ENCODE measurements at regions not wholly inside any gene's neighbourhood (a gene's known extent, or its start where the extent isn't known, plus 50 kb on each side); places are given as distances from the start of the nearest gene placed in this dataset.
"Not testable (repeated sequence)": the region's sequence is repeated elsewhere in the genome, so short reads cannot be mapped to it uniquely, and the experiment has no call there.

DNA sequence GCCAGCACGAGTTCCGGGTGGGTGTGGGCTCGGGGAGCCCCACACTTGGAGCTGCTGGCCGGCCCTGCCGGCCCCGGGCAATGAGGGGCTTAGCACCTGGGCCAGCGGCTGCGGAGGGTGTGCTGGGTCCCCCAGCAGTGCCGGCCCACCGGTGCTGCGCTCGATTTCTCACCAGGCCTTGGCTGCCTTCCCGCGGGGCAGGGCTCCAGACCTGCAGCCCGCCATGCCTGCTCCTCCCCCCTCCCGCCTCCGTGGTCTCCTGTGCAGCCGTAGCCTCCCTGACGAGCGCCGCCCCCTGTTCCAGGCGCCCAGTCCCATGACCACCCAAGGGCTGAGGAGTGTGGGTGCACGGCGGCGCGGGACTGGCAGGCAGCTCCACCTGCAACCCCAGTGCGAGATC is 1103.1 kb downstream of the OTOL1 start:
- not testable (repeated sequence) for H3K36me3 Mint-ChIP-seq (ENCODE audit: low read depth); H3K4me3 Mint-ChIP-seq; ATAC-seq (replicated peaks); H3K4me1 Mint-ChIP-seq; H3K27me3 Mint-ChIP-seq; H3K27ac Mint-ChIP-seq
- peaks cover 16% of the 10 kb centered on the region for H3K9me3 Mint-ChIP-seq

DNA sequence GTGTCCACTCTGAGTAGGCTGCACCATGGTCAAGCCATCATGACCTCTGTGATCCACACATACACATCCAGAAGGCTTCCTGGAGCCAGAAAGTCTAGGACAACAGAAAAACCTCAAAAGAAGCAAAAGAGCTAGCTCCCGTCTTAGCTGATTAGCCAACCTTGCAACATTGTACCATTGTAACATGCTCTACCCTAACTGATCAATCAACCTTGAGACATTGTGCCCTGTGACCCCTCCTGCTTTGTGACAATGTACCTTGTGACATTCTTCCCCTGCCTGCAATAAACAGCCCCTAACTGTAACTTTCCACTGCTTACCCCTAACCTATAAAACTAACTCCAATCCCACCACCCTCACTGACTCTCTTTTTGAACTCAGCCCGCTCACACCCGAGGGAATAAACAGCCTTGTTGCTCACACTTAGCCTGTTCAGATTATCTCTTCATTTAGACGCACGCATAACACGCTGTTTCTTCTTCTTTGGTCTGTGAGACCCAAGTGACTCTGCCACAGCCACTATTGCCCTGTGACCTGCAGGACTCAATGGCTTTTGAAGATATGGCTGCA is 1104.6 kb downstream of the OTOL1 start:
- no peaks in the 10 kb centered on the region for H3K4me1 Mint-ChIP-seq
- no peak for ATAC-seq (replicated peaks)
- no peak overlapping the region for H3K27ac Mint-ChIP-seq
- no peaks in the 10 kb centered on the region for H3K36me3 Mint-ChIP-seq (ENCODE audit: low read depth)
- H3K4me3 Mint-ChIP-seq, result no peak overlapping the region
- peaks cover 21% of the 10 kb centered on the region for H3K9me3 Mint-ChIP-seq
- H3K27me3 Mint-ChIP-seq, result no peaks in the 10 kb centered on the region

DNA sequence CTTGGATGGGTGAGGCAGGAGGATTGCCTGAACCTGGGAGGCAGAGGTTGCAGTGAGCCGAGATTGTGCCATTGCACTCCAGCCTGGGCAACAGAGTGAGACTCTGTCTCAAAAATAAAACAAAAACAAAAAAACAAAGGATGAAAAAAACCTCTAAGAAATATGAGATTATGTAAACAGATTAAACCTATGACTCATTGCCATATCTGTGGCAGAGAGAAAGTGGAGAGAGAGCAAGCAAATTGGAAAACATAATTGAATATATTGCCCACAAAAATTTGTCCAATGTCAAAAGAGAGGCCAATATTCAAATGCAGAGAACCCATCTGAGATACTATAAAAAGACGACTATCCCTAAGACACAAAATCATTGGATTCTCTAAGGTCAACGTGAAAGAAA is 1106.0 kb downstream of the OTOL1 start:
- no peaks in the 10 kb centered on the region for H3K4me1 Mint-ChIP-seq
- H3K36me3 Mint-ChIP-seq (ENCODE audit: low read depth), result no peaks in the 10 kb centered on the region
- H3K27me3 Mint-ChIP-seq, result no peaks in the 10 kb centered on the region
- no peak overlapping the region for H3K27ac Mint-ChIP-seq
- no peak for ATAC-seq (replicated peaks)
- H3K9me3 Mint-ChIP-seq, result peaks cover 24% of the 10 kb centered on the region
- no peak overlapping the region for H3K4me3 Mint-ChIP-seq

GRCh38 chr3:162605651-162606204 is 1109.1 kb downstream of the OTOL1 start:
- H3K27me3 Mint-ChIP-seq, result no peaks in the 10 kb centered on the region
- H3K27ac Mint-ChIP-seq, result no peak overlapping the region
- H3K9me3 Mint-ChIP-seq, result peaks cover 25% of the 10 kb centered on the region
- no peak overlapping the region for H3K4me3 Mint-ChIP-seq
- ATAC-seq (replicated peaks), result no peak
- H3K4me1 Mint-ChIP-seq, result no peaks in the 10 kb centered on the region
- no peaks in the 10 kb centered on the region for H3K36me3 Mint-ChIP-seq (ENCODE audit: low read depth)

DNA sequence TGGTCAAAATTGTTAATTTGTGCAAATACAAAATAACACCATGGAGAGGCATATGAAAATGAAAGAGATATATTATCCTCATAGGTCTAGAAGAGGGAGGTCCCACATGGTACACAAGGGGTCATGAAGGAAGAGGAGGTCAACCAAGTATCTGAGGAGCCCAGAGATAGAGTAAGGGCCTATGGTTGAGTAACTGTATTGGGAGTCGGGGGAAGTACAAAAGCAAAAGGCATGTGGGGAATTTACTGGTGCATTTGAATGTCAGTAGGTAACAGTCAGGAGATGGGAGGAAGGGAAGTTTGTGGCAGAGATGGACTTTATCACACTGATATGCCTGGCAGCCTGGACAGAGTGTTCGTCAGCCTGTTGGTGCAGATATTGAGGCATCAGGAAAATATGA is 1113.7 kb downstream of the OTOL1 start:
- H3K4me1 Mint-ChIP-seq, result no peaks in the 10 kb centered on the region
- no peaks in the 10 kb centered on the region for H3K36me3 Mint-ChIP-seq (ENCODE audit: low read depth)
- H3K27me3 Mint-ChIP-seq, result no peaks in the 10 kb centered on the region
- no peak for ATAC-seq (replicated peaks)
- peaks cover 10% of the 10 kb centered on the region for H3K9me3 Mint-ChIP-seq
- no peak overlapping the region for H3K4me3 Mint-ChIP-seq
- H3K27ac Mint-ChIP-seq, result no peak overlapping the region

- H3K4me3 Mint-ChIP-seq, result no peak overlapping the region
- H3K27ac Mint-ChIP-seq, result no peak overlapping the region
- no peaks in the 10 kb centered on the region for H3K27me3 Mint-ChIP-seq
- H3K36me3 Mint-ChIP-seq (ENCODE audit: low read depth), result no peaks in the 10 kb centered on the region
- no peaks in the 10 kb centered on the region for H3K4me1 Mint-ChIP-seq
- H3K9me3 Mint-ChIP-seq, result peaks cover 5% of the 10 kb centered on the region
- no peak for ATAC-seq (replicated peaks)
Measured at GRCh38 chr3:162612991-162613390, 1116.4 kb downstream of the OTOL1 start.

DNA sequence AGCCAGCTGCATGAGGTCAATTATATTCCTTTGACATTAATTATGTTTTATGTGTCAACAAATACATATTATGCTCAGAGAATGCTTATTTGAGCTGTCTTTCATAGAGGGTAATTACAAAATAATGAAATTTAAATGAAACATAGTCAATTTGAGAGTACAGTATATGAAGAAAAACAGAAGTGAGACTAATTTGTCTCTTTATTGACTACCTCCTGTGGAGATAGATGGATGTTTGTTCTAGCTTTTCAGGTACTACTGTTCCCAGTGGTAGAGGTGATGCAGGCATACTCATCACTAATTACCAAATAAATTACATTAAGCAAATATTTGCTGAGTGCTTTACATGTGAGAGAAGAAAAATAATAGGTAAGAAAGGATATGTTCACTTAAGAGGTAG is 1129.6 kb downstream of the OTOL1 start:
- H3K27ac Mint-ChIP-seq, result no peak overlapping the region
- H3K36me3 Mint-ChIP-seq (ENCODE audit: low read depth), result no peaks in the 10 kb centered on the region
- peaks cover 13% of the 10 kb centered on the region for H3K9me3 Mint-ChIP-seq
- H3K27me3 Mint-ChIP-seq, result no peaks in the 10 kb centered on the region
- no peak overlapping the region for H3K4me3 Mint-ChIP-seq
- ATAC-seq (replicated peaks), result no peak
- H3K4me1 Mint-ChIP-seq, result no peaks in the 10 kb centered on the region

GRCh38 chr3:162628531-162628930 is 1131.9 kb downstream of the OTOL1 start:
- peaks cover 3% of the 10 kb centered on the region for H3K9me3 Mint-ChIP-seq
- H3K36me3 Mint-ChIP-seq (ENCODE audit: low read depth), result no peaks in the 10 kb centered on the region
- no peak for ATAC-seq (replicated peaks)
- H3K4me3 Mint-ChIP-seq, result no peak overlapping the region
- H3K27ac Mint-ChIP-seq, result no peak overlapping the region
- no peaks in the 10 kb centered on the region for H3K27me3 Mint-ChIP-seq
- H3K4me1 Mint-ChIP-seq, result no peaks in the 10 kb centered on the region

DNA sequence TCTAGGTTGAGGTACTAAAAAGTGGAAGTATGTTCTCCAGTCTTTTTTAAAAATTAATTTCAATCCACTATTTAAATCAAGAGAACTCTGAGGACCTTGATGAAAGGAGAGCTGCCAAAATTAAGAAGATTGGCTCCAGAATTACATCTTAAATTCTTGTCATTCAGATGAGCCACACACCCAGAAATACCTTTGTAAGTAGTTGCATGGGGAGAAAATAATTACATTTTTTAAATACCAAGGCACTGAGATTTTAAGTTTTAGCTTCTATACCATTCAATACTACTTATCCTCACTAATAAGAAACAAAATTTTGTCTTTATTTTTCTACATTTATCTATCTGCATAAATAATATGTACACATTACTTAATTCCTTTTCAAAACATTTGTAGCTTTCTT is 1132.8 kb downstream of the OTOL1 start:
- Mint-ChIP-seq H3K9me3 (peaks cover 4% of the 10 kb centered on the region), H3K36me3 (ENCODE audit: low read depth) (no peaks in the 10 kb centered on the region), H3K4me1 (no peaks in the 10 kb centered on the region), H3K27ac (no peak overlapping the region), H3K4me3 (no peak overlapping the region), H3K27me3 (no peaks in the 10 kb centered on the region)
- no peak for ATAC-seq (replicated peaks)

DNA sequence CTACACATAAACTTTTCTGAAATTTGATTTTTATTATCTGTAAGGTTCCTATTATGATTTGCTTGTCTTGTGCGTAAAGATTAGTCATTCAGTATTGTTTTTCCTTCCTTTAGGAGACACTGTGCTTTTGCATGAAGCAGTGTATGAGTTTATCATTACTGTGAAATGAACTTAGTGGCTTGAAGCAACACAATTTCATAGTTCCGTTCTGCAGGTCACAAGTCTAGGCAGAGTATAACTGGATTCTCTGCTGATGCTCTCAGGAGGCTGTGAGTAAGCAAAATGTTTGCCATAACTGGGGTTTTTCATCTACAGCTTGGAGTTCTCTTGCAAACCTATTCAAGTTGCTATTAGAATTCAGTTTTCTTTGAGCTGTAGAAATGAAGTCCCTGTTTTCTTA is 1136.1 kb downstream of the OTOL1 start:
- no peaks in the 10 kb centered on the region for H3K36me3 Mint-ChIP-seq (ENCODE audit: low read depth)
- ATAC-seq (replicated peaks), result no peak
- no peaks in the 10 kb centered on the region for H3K4me1 Mint-ChIP-seq
- H3K9me3 Mint-ChIP-seq, result peaks cover 4% of the 10 kb centered on the region
- H3K4me3 Mint-ChIP-seq, result no peak overlapping the region
- no peak overlapping the region for H3K27ac Mint-ChIP-seq
- no peaks in the 10 kb centered on the region for H3K27me3 Mint-ChIP-seq

DNA sequence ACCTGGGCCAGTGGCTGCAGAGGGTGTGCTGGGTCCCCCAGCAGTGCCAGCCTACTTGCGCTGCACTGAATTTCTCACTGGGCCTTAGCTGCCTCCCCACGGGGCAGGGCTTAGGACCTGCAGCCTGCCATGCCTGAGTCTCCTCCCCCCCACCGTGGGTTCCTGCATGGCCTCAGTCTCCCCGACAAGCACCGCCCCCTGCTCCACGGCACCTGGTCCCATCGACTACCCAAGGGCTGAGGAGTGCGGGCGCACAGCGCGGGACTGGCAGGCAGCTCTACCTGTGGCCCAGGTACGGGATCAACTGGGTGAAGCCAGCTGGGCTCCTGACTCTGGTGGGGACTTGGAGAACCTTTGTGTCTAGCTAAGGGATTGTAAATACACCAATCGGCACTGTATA is 1143.6 kb downstream of the OTOL1 start:
- not testable (repeated sequence) for ATAC-seq (replicated peaks); H3K27me3 Mint-ChIP-seq; H3K9me3 Mint-ChIP-seq; H3K36me3 Mint-ChIP-seq (ENCODE audit: low read depth); H3K27ac Mint-ChIP-seq; H3K4me3 Mint-ChIP-seq; H3K4me1 Mint-ChIP-seq

DNA sequence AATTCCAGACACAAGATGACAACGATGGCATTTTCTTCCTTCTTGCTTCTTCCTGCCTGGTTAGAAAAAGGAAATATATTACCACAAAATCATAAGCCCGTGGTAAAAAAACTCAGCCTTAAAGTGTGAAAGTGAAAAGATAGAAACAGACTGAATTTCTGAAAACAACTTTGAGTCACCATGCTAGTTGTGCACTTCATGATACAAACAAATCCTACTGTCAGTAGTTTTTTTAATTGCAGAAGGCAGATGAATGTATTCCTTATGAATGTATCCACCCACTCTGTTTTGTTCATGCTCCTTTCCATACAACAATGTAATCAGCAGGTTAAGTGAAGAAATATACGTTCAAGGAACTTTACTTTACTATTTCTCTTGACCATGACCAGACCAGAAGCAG is 1144.7 kb downstream of the OTOL1 start:
- Mint-ChIP-seq H3K36me3 (ENCODE audit: low read depth) (no peaks in the 10 kb centered on the region), H3K27me3 (no peaks in the 10 kb centered on the region), H3K9me3 (no peaks in the 10 kb centered on the region), H3K4me1 (no peaks in the 10 kb centered on the region), H3K4me3 (no peak overlapping the region), H3K27ac (no peak overlapping the region)
- ATAC-seq (replicated peaks), result no peak

DNA sequence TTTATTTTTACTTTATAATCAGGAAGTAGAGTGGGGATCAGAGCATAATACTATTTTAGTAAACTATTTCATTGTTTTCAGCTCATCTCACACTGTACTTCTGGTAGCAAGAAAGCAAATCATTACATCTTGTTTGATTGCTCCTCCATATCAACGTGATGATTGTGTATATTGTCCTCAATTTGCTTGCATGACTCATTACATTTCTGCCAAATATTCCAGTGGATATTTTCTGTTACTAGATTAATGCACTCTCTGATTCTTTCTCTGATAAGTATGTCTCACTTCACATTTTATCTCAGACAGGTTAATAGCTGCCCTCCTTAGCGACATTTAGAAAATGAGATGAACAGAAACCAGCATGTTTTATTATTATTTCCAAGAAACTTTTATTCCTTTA is 1145.3 kb downstream of the OTOL1 start:
- H3K27ac Mint-ChIP-seq, result no peak overlapping the region
- H3K36me3 Mint-ChIP-seq (ENCODE audit: low read depth), result no peaks in the 10 kb centered on the region
- H3K27me3 Mint-ChIP-seq, result no peaks in the 10 kb centered on the region
- H3K9me3 Mint-ChIP-seq, result peaks cover 5% of the 10 kb centered on the region
- ATAC-seq (replicated peaks), result no peak
- H3K4me1 Mint-ChIP-seq, result no peaks in the 10 kb centered on the region
- no peak overlapping the region for H3K4me3 Mint-ChIP-seq

DNA sequence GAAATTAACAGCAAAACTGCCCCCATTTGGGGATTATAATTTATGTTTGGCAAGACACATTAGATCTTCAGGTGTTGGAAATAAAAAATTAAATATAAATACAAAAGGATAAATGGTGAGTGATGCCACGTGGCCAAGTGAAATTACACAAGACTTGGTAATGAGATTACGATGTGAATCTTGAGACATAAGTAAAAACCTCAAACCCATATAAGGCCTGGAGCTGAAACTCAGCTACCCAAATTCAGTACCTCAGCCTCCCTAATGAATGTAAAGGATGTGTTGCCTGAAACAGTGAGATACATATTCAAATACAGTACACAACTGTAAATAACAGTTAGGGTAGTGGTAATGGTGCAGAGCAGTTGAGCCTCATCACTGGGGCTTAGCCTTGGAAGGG is 1146.6 kb downstream of the OTOL1 start:
- Mint-ChIP-seq H3K4me1 (no peaks in the 10 kb centered on the region), H3K36me3 (ENCODE audit: low read depth) (no peaks in the 10 kb centered on the region), H3K9me3 (peaks cover 6% of the 10 kb centered on the region), H3K27me3 (no peaks in the 10 kb centered on the region), H3K4me3 (no peak overlapping the region), H3K27ac (no peak overlapping the region)
- no peak for ATAC-seq (replicated peaks)

GRCh38 chr3:162647321-162647720 is 1150.7 kb downstream of the OTOL1 start:
- Mint-ChIP-seq H3K27ac (no peak overlapping the region), H3K9me3 (peaks cover 11% of the 10 kb centered on the region), H3K27me3 (no peaks in the 10 kb centered on the region), H3K36me3 (ENCODE audit: low read depth) (no peaks in the 10 kb centered on the region), H3K4me3 (no peak overlapping the region), H3K4me1 (no peaks in the 10 kb centered on the region)
- ATAC-seq (replicated peaks), result no peak

GRCh38 chr3:162658003-162658402 is 1161.4 kb downstream of the OTOL1 start:
- H3K27ac Mint-ChIP-seq, result no peak overlapping the region
- no peak for ATAC-seq (replicated peaks)
- H3K4me1 Mint-ChIP-seq, result no peaks in the 10 kb centered on the region
- H3K4me3 Mint-ChIP-seq, result no peak overlapping the region
- peaks cover 6% of the 10 kb centered on the region for H3K9me3 Mint-ChIP-seq
- no peaks in the 10 kb centered on the region for H3K36me3 Mint-ChIP-seq (ENCODE audit: low read depth)
- no peaks in the 10 kb centered on the region for H3K27me3 Mint-ChIP-seq

Measured in activated T-helper 17 cell treated with anti-CD3 and anti-CD28 coated beads, Interleukin-2, amount 50 U/mL, for 72 hours (primary cell).